ENCODE measurements at regions not wholly inside any gene's neighbourhood (a gene's known extent, or its start where the extent isn't known, plus 50 kb on each side); places are given as distances from the start of the nearest gene placed in this dataset.

DNA sequence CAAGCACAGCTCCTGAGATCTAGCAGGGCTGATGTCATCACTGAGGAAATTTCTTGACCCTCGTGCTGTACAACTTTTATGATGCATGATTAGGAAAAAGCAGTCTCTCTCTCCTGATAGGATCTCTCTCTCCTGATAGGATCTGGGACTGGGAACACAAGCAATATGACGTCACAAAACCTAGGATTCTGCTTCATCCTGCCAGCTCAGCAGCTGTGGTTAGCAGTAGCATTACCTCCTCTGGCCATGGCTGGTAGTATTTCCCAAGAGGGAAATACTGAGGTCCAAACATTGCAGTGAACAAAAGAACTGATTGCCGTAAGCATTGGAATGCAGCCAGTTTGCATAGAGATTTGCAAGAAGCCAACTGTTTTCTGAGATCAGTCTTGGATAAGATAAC, 521.2 kb upstream of the POU3F3 start:
- Mint-ChIP-seq H3K27me3 (ENCODE audit: insufficient read depth, unreplicated experiment) (peaks cover 54% of the 10 kb centered on the region), H3K4me1 (ENCODE audit: insufficient read depth, unreplicated experiment) (peaks cover 10% of the 10 kb centered on the region), H3K27ac (ENCODE audit: low read depth, unreplicated experiment) (no peak overlapping the region), H3K9me3 (ENCODE audit: unreplicated experiment) (no peaks in the 10 kb centered on the region), H3K36me3 (ENCODE audit: insufficient read depth, unreplicated experiment) (no peaks in the 10 kb centered on the region), H3K4me3 (ENCODE audit: unreplicated experiment) (no peak overlapping the region)
- ChIA-PET CTCF (no interaction called here), POLR2A (interaction anchor here (0.5 to 0.7 kb wide), 2 partner anchors 31 to 1224 kb away, joined by 3 read pairs; no protein-coding TSS in a partner anchor)
- intact Hi-C loops (cut with micrococcal nuclease), result no loop called here
- no TSS peak for BruUV-seq (replicated peaks)
- DNase-seq (ENCODE audit: unreplicated experiment), result peak; percentile 77
- TF ChIP-seq, protein P1, sequence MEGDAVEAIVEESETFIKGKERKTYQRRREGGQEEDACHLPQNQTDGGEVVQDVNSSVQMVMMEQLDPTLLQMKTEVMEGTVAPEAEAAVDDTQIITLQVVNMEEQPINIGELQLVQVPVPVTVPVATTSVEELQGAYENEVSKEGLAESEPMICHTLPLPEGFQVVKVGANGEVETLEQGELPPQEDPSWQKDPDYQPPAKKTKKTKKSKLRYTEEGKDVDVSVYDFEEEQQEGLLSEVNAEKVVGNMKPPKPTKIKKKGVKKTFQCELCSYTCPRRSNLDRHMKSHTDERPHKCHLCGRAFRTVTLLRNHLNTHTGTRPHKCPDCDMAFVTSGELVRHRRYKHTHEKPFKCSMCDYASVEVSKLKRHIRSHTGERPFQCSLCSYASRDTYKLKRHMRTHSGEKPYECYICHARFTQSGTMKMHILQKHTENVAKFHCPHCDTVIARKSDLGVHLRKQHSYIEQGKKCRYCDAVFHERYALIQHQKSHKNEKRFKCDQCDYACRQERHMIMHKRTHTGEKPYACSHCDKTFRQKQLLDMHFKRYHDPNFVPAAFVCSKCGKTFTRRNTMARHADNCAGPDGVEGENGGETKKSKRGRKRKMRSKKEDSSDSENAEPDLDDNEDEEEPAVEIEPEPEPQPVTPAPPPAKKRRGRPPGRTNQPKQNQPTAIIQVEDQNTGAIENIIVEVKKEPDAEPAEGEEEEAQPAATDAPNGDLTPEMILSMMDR (IDR thresholded peaks at IDR 0.05; ENCODE audit: unreplicated experiment), result no peak

GRCh38 chr2:104337869-104338268, 516.0 kb upstream of the POU3F3 start:
- intact Hi-C loops (cut with micrococcal nuclease), result no loop called here
- Mint-ChIP-seq H3K27ac (ENCODE audit: low read depth, unreplicated experiment) (no peak overlapping the region), H3K36me3 (ENCODE audit: insufficient read depth, unreplicated experiment) (no peaks in the 10 kb centered on the region), H3K9me3 (ENCODE audit: unreplicated experiment) (no peaks in the 10 kb centered on the region), H3K27me3 (ENCODE audit: insufficient read depth, unreplicated experiment) (peaks cover 69% of the 10 kb centered on the region), H3K4me3 (ENCODE audit: unreplicated experiment) (no peak overlapping the region), H3K4me1 (ENCODE audit: insufficient read depth, unreplicated experiment) (peaks cover 6% of the 10 kb centered on the region)
- TF ChIP-seq, protein P1 (IDR thresholded peaks at IDR 0.05; ENCODE audit: unreplicated experiment), result no peak
- DNase-seq (ENCODE audit: unreplicated experiment), result no peak
- ChIA-PET POLR2A (no interaction called here), CTCF (interaction anchor here (0.6 kb wide), 1 partner anchor 74 kb away, joined by 3 read pairs; no protein-coding TSS in a partner anchor)
- no TSS peak for BruUV-seq (replicated peaks)

- POLR2A ChIA-PET, result interaction anchor here (0.6 kb wide), 1 partner anchor 160 kb away, joined by 3 read pairs; no protein-coding TSS in a partner anchor
- DNase-seq (ENCODE audit: unreplicated experiment), result no peak
- Mint-ChIP-seq H3K27me3 (ENCODE audit: insufficient read depth, unreplicated experiment) (peaks cover 71% of the 10 kb centered on the region), H3K9me3 (ENCODE audit: unreplicated experiment) (no peaks in the 10 kb centered on the region), H3K4me1 (ENCODE audit: insufficient read depth, unreplicated experiment) (no peaks in the 10 kb centered on the region), H3K27ac (ENCODE audit: low read depth, unreplicated experiment) (no peak overlapping the region), H3K4me3 (ENCODE audit: unreplicated experiment) (no peak overlapping the region), H3K36me3 (ENCODE audit: insufficient read depth, unreplicated experiment) (no peaks in the 10 kb centered on the region)
- CTCF ChIA-PET, result interaction anchor here (1.3 kb wide), 1 partner anchor 73 kb away, joined by 4 read pairs; no protein-coding TSS in a partner anchor
- BruUV-seq (replicated peaks), result no TSS peak
- intact Hi-C loops (cut with micrococcal nuclease), result no loop called here
- TF ChIP-seq, protein P1 (IDR thresholded peaks at IDR 0.05; ENCODE audit: unreplicated experiment), result no peak
Observed at GRCh38 chr2:104340162-104340561, 513.8 kb upstream of the POU3F3 start.

DNA sequence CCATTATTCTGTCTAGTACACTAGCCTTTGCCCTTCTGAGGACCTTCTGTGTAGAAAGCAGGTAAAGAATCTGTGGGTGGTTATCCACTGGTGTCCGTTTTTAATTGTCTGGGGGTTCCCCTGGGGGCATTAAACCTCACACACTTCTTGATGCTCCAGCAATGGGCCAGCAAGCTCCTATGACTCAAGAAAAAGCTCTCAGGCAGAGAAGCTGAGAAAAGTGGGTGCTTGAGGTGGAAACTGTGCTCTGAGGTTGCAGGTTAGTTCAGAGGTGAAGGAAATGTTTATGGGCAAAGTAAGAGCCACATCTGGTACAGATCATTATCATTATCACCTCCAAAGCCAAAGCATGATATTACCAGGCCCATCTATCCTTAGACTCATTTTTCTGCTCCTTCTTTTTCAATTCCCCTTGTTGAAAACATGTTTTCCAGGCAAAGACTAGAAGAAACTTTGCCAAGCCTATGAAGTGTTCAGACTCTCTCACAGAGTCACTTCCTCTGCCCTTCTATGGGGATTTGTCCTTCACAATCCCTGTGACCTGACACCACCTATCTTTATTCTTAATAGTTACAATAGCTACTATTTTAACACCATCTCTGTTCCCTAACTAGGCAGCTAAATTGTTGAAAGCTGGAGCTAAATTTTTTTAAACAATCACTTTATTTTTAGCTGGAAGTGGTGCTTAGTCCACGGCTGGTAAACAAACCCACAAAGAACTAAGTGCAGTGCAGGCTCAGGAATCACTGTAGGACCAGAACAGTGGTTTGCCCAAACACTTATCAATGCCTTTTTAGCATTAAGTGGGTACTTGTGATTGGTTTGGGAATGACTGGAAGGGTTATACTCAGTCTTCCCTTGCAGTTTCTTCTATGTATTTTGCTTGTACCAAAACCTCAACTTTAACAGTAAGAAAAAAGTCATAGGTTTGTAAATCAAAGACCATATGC, 512.8 kb upstream of the POU3F3 start:
- H3K9me3 Mint-ChIP-seq (ENCODE audit: unreplicated experiment), result no peaks in the 10 kb centered on the region
- H3K27ac Mint-ChIP-seq (ENCODE audit: low read depth, unreplicated experiment), result no peak overlapping the region

More for the DNA sequence above, 512.8 kb upstream of the POU3F3 start:
- no peaks in the 10 kb centered on the region for H3K4me1 Mint-ChIP-seq (ENCODE audit: insufficient read depth, unreplicated experiment)
- TF ChIP-seq, protein P1 (IDR thresholded peaks at IDR 0.05; ENCODE audit: unreplicated experiment), result no peak
- intact Hi-C loops (cut with micrococcal nuclease), result no loop called here
- no peak for DNase-seq (ENCODE audit: unreplicated experiment)
- H3K4me3 Mint-ChIP-seq (ENCODE audit: unreplicated experiment), result no peak overlapping the region
- no peaks in the 10 kb centered on the region for H3K36me3 Mint-ChIP-seq (ENCODE audit: insufficient read depth, unreplicated experiment)
- CTCF ChIA-PET, result interaction anchor here (0.5 to 1.3 kb wide), 3 partner anchors 72 to 117 kb away, joined by 3 to 4 read pairs (median 3); no protein-coding TSS in a partner anchor
- peaks cover 74% of the 10 kb centered on the region for H3K27me3 Mint-ChIP-seq (ENCODE audit: insufficient read depth, unreplicated experiment)
- BruUV-seq (replicated peaks), result no TSS peak
- POLR2A ChIA-PET, result no interaction called here
